ENCODE measurements at regions not wholly inside any gene's neighbourhood (a gene's known extent, or its start where the extent isn't known, plus 50 kb on each side); places are given as distances from the start of the nearest gene placed in this dataset.
"Not testable (repeated sequence)": the region's sequence is repeated elsewhere in the genome, so short reads cannot be mapped to it uniquely, and the experiment has no call there.

DNA sequence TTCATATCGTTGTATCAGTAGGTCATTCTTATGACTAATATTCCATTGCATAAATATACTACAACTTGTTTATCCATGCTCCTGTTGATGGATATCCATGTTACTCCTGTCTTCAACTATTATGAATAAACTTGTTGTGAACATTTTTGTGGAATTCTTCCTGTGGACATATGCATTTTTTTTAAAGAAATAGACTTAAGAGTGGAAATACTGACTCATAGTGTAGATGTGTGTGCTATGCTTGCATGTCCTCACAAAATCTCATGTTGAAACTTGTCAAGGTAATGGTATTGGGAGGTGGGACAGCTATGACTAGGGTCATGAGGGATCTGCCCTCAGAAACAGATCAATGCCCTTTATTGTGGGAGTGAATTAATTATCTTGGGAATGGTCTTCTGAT, 240.5 kb upstream of the PRSS58 start:
- Histone ChIP-seq H3K36me3 (no peaks in the 10 kb centered on the region), H3K4me3 (no peak overlapping the region), H3K4me1 (peaks cover 5% of the 10 kb centered on the region), H3K27me3 (peaks cover 3% of the 10 kb centered on the region), H3K9ac (ENCODE audit: low read depth in 2 of 2, low read length in 2 of 2) (no peak overlapping the region), H3K9me3 (no peaks in the 10 kb centered on the region), H3K27ac (no peak overlapping the region)
- no peak for DNase-seq
- TF ChIP-seq, protein P1, sequence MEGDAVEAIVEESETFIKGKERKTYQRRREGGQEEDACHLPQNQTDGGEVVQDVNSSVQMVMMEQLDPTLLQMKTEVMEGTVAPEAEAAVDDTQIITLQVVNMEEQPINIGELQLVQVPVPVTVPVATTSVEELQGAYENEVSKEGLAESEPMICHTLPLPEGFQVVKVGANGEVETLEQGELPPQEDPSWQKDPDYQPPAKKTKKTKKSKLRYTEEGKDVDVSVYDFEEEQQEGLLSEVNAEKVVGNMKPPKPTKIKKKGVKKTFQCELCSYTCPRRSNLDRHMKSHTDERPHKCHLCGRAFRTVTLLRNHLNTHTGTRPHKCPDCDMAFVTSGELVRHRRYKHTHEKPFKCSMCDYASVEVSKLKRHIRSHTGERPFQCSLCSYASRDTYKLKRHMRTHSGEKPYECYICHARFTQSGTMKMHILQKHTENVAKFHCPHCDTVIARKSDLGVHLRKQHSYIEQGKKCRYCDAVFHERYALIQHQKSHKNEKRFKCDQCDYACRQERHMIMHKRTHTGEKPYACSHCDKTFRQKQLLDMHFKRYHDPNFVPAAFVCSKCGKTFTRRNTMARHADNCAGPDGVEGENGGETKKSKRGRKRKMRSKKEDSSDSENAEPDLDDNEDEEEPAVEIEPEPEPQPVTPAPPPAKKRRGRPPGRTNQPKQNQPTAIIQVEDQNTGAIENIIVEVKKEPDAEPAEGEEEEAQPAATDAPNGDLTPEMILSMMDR (IDR thresholded peaks at IDR 0.05) = no peak
- intact Hi-C loops (cut with DNase I) = no loop called here

DNA sequence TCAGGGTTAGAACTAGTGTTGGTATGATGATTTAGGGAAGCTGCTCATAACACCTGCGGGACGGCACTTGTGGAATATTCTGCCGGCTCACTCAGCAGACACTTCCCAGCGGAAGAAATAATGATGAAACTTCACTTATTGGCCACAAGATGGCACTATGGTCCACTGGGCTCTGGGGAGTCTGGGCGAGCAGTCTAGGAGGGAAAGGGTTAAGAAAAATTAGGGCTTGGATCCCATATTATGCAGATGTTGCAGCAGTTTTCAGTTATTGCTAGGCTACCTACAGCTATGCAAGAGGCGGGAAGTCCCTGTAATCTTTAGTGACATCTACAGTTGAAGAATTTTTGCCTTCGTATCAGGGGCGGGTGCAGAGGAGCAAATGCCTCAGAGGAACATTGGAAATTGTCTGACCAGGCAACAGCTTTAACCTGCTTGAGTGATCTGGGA, 238.7 kb upstream of the PRSS58 start:
- no peak overlapping the region for H3K27ac ChIP-seq
- no peaks in the 10 kb centered on the region for H3K9me3 ChIP-seq
- peaks cover 5% of the 10 kb centered on the region for H3K4me1 ChIP-seq
- no peaks in the 10 kb centered on the region for H3K36me3 ChIP-seq
- peaks cover 3% of the 10 kb centered on the region for H3K27me3 ChIP-seq
- intact Hi-C loops (cut with DNase I) = no loop called here
- H3K9ac ChIP-seq (ENCODE audit: low read depth in 2 of 2, low read length in 2 of 2) = no peak overlapping the region
- TF ChIP-seq, protein P1 (IDR thresholded peaks at IDR 0.05) = peak; percentile 60
- no peak overlapping the region for H3K4me3 ChIP-seq
- no peak for DNase-seq

DNA sequence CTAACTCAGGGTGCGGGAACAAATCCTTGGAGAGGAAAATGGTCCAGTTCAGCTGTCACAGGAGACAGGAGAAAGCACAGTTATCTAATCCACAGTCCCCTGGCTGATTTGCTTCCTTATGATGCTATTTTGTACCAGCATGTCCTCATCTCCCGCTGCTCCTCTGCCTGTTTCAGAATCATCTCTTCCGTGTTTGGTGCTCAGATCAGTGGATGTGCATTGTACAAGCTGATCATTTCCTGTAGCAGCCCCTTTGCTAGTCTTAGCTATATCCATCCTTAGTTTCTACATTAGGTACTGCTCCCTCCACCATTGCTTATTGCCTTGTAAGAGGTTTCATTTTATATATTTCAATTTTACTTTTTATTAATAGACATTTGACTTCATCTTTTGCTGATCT, 238.0 kb upstream of the PRSS58 start:
- H3K36me3 ChIP-seq; H3K9ac ChIP-seq (ENCODE audit: low read depth in 2 of 2, low read length in 2 of 2); DNase-seq; intact Hi-C loops (cut with DNase I); H3K27me3 ChIP-seq; H3K27ac ChIP-seq; H3K4me3 ChIP-seq; H3K9me3 ChIP-seq; H3K4me1 ChIP-seq: not testable (repeated sequence)

DNA sequence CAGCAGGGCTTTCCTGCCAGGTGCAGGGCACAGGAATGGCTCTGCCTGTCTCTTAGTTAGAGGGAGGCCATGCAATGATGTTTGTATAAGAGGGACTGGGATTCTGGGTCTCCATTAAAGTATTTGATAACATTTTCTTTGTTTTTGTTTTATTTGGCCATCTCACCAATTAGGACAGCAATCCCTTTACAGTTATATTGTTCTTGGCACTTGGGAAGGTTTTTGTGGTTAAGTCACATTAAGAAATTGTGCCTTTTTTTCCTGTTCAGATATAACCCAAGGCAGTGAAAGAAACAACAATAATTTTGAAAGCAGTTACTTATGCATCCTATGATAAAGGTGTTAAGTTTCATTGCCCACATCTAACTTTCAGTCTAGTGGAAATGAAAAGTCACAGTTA, 237.4 kb upstream of the PRSS58 start:
- intact Hi-C loops (cut with DNase I); DNase-seq; H3K9me3 ChIP-seq; H3K27ac ChIP-seq; H3K4me3 ChIP-seq; H3K4me1 ChIP-seq; H3K27me3 ChIP-seq; H3K9ac ChIP-seq (ENCODE audit: low read depth in 2 of 2, low read length in 2 of 2); H3K36me3 ChIP-seq: not testable (repeated sequence)

DNA sequence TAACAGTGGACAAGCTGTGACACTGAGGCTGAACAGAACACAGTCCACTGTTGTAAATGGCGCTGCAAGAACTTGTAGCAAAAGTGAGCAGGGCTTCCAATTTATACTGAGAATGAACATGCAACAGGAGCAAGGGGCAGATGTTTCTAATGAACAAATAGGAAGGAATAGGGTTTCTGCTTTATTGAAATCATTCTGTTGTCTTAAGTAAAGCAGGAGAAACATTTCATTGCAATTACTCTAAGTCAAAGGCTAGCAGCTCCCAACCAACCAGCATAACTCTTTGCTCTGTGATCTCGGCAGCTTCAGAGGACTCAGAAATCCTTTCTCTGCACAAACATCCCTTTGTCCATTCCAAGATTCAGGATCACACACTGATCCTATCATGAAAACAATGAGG, 236.2 kb upstream of the PRSS58 start:
- no peak overlapping the region for H3K9ac ChIP-seq (ENCODE audit: low read depth in 2 of 2, low read length in 2 of 2)
- no peak overlapping the region for H3K4me3 ChIP-seq
- H3K9me3 ChIP-seq = no peaks in the 10 kb centered on the region
- H3K27me3 ChIP-seq = peaks cover 3% of the 10 kb centered on the region
- intact Hi-C loops (cut with DNase I) = no loop called here
- H3K27ac ChIP-seq = no peak overlapping the region
- H3K36me3 ChIP-seq = no peaks in the 10 kb centered on the region
- H3K4me1 ChIP-seq = no peaks in the 10 kb centered on the region
- no peak for DNase-seq
- TF ChIP-seq, protein P1 (IDR thresholded peaks at IDR 0.05) = no peak

DNA sequence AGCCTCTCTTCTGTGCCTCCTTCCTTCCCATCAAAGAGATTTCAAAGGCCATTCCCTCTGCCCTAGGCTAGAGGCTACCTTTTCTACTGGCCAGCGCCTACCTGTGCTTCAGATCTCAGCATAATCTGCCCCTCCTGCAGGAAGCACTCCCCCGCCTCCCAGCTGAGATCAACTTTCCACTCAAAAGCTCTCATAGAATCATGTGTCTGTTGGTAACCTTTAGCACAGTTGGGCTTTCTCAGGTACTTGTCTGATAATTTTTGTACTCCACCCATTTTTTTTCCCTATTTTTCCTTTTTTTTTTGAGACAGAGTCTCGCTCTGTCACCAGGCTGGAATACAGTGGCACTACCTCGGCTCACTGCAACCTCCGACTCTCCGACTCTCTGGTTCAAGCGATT, 231.0 kb upstream of the PRSS58 start:
- Histone ChIP-seq H3K36me3 (no peaks in the 10 kb centered on the region), H3K4me3 (no peak overlapping the region), H3K9ac (ENCODE audit: low read depth in 2 of 2, low read length in 2 of 2) (no peak overlapping the region), H3K27ac (no peak overlapping the region), H3K4me1 (no peaks in the 10 kb centered on the region), H3K9me3 (no peaks in the 10 kb centered on the region), H3K27me3 (no peaks in the 10 kb centered on the region)
- DNase-seq = no peak
- TF ChIP-seq, protein P1 (IDR thresholded peaks at IDR 0.05) = no peak
- intact Hi-C loops (cut with DNase I) = no loop called here
